Mucosa of gallbladder (tissue), 1 donor: ENCODE measurements at regions not wholly inside any gene's neighbourhood (a gene's known extent, or its start where the extent isn't known, plus 50 kb on each side); places are given as distances from the start of the nearest gene placed in this dataset.

Experiments
- DNase-seq: peaks from one replicate; pipeline ENCODE4 v3.0.0-alpha.2; 2020; ENCODE audit warnings: low spot score
- donor health status: DM: no; HTN: no; CAD: no.

DNA sequence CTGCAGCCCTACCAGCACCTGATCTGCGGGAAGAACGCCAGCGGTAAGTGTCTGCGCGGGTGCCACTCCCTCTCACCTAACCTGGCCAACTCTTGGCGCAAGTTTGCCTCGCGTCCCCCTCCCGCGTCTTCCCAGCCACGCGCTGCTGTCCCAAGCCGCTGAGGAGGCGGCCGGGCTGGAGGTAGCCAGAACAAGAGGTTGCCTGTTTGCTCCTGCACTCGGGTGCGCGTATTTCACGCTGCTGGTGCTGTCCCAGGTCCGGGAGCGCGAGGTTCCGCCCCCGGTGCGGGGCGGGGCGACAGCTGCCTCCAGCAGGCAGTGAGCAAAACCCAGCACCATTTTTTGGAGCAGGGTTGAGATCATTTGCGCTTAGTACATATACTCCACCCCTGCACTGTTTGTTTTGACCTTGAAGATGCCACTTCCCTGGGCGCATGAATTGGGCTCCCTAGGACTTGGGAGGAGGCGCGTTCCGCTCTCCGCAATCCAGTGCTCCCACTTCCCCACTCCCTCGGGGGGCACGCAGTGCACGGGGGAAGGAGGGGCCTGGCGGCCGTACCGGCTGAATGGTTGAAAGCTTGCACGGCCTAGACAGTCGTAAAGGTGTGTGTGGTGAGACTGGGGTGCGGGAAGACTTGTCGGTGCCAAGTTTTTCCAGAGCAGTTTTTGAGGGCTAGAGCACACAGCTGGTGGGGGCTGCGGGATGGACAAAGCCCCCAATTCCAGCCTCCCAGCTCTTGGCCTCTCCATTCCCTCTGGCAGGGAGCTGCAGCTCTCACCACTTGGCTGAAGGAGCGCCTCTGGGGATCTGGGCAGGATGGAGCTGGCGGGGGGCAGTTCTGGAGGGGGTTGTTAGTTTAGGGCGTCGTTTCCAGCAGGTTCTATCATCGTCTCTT is 226.9 kb upstream of the CRY1 start:
- DNase-seq: no peak

DNA sequence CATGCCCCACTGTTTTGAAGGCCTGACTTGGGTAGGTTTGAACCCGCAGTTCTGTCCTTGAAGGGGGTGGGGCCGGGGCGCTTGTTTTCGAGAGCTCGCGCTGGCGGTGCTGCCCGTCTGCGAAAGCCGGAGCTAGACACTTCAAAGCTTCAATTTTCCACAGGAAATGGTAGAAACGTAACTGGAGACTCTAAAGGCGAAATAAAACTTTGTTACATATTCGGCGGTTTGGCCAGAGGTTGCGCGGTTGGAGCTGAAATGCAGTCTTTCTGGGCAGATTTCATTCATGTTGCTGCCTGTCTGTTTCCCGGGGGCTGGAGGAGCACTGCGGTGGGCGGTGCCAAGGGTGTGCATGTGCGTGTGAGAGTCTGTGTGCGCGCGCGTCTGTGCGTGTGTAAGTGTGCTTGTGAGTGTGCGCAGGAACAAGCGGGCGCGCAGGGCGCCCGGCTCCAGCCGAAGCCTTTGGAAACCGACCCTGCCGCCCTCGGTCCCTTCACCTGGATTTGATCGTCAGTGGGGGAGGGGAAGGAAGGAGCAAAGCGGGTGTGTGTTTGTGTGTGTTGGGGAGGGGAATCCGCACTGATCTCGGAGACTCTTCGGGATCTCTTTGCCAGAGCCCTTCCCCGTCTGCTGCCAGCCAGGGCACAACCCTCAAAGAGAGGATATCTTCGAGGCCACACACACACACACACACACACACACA is 227.7 kb upstream of the CRY1 start:
- no peak for DNase-seq

- no peak for DNase-seq
Observed at GRCh38 chr12:107322063-107322462, 228.7 kb upstream of the CRY1 start.

- DNase-seq: no peak
Observed at GRCh38 chr12:107325075-107325608, 231.8 kb upstream of the CRY1 start.

DNA sequence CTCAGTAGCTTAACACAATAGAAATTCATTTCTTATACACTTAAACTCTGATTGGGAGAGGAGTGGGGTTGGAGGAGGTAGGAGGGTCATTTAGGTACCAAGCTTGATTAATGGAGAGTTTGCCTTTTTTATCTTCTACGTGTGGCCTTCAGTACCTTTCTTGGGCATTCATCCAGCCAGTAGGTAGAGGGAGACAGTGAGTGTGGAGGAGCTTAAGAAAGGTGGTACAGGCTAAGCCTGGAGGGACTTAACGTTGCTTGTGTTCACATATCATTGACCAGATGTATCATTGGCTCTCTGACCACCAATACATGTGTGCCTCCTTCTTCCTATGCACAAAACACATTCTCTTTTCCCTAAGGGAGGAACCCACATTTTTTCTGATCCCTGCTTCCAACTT is 232.9 kb upstream of the CRY1 start:
- no peak for DNase-seq

- DNase-seq: no peak
Observed at GRCh38 chr12:107327651-107328182, 234.4 kb upstream of the CRY1 start.

- no peak for DNase-seq
Observed at GRCh38 chr12:107328442-107329133, 235.2 kb upstream of the CRY1 start.

- no peak for DNase-seq
Observed at GRCh38 chr12:107329569-107330324, 236.4 kb upstream of the CRY1 start.

GRCh38 chr12:107330831-107331431 is 237.6 kb upstream of the CRY1 start:
- DNase-seq: no peak

DNA sequence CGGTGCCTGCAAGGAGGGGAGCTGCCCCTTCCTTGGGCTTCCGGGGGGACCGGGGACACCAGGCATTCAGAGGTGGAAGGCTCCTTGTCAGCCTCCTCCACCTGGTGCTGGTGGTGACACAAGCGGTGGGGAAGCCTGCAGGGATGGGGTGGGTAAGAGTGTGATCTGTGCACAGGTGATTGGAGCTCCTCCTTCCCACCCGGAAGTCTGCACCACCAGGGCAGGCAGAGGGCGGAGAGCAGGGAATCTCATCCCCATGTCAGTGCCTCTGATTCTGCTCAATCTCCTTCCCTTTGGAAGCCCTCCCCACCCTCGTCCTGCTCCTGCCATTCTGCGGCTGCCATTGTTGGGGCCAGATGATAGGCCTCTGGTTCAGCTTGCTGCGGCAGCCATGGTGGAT is 238.1 kb upstream of the CRY1 start:
- no peak for DNase-seq

DNA sequence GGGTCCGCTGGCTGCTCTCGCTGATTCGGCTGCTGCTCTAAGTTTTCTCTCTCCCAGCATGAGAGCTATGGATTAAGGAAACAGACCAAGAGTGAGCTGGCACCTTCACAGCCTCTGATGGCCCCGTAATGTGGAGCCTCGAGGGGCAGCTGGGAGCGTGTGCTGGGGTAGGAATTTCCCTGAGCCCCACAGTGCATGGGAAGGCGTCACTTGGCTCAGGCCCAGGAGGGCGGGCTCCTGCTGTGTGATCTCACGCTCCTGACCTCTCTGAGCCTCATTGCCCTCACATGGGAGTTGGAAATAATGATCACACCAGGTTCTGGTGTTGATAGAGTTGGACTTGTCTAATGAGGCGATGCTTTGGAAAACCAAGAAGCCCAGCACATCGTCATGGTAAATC is 238.6 kb upstream of the CRY1 start:
- DNase-seq: no peak

DNA sequence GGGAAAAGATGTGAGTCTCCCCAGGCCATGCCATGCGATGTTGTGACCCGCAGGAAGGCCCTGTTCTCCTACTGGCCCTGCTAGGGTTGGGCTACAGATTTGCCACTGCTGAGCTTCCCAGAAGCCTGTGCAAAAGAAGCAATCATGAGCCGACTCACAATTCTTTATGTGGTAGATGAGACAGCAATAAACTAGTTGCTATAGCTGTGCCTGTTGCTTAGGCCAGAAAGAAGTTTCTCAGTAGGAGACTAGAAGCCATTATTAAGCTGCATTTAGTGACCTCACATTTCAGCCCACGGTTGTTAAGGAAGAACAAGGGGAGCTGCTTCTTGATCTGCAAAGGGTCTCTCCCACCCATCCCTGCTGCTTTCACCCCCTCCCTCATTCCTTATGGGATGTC is 239.4 kb upstream of the CRY1 start:
- DNase-seq: no peak

GRCh38 chr12:107335802-107336570 is 242.6 kb upstream of the CRY1 start:
- DNase-seq: no peak

GRCh38 chr12:107336695-107337094 is 243.3 kb upstream of the CRY1 start:
- no peak for DNase-seq

GRCh38 chr12:107337346-107338095 is 244.2 kb upstream of the CRY1 start:
- DNase-seq: no peak

DNA sequence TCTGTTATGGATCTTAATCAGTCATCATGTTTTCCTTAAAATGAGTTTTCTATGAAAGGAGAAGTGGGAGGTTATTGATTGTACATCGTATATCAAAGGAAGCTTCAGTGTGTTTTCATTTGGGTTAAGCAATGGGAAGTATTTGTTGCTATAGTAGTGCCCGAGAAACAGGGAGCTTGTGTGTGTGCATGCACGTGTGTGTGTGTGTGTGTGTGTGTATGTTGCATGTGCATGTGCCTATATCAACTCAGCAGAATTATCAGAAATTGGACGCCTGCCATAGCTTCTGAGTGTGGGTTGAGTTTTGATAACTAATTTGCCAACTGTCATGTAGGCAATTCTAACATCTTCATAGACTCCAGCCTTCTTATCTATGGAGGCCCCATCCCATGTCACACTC is 246.1 kb upstream of the CRY1 start:
- DNase-seq: no peak

GRCh38 chr12:107339932-107340331 is 246.6 kb upstream of the CRY1 start:
- DNase-seq: no peak

GRCh38 chr12:107340898-107341297 is 247.5 kb upstream of the CRY1 start:
- DNase-seq: no peak

- DNase-seq: no peak
Observed at GRCh38 chr12:107344035-107344808, 250.9 kb upstream of the CRY1 start.
